ENCODE measurements at regions not wholly inside any gene's neighbourhood (a gene's known extent, or its start where the extent isn't known, plus 50 kb on each side); places are given as distances from the start of the nearest gene placed in this dataset.

GRCh38 chr16:65487231-65487630 is 365.4 kb upstream of the CDH11 start:
- no peak for TF ChIP-seq CTCF (IDR thresholded peaks at IDR 0.05)
- TF ChIP-seq EZH2 (IDR thresholded peaks at IDR 0.05; ENCODE audit: borderline replicate concordance, insufficient read depth, low read depth, low read length, poor library complexity, severe bottlenecking): no peak
